RWPE1 (cell line): ENCODE measurements at regions not wholly inside any gene's neighbourhood (a gene's known extent, or its start where the extent isn't known, plus 50 kb on each side); places are given as distances from the start of the nearest gene placed in this dataset.

Experiments
- CTCF ChIA-PET: fragments of 350-600 bp; sonication (Branson Sonifier 250); formaldehyde crosslinking; extraction: SDS; loops from one replicate; lab custom pipeline; 2021; lab: Yijun Ruan, JAX
- POLR2A ChIA-PET: fragments of 400-600 bp; formaldehyde crosslinking; extraction: SDS; loops from one replicate; lab custom pipeline; 2020; ENCODE audit warnings: antibody characterized with exemption; ENCODE audit not compliant: low non-redundant PET; lab: Yijun Ruan, JAX
- DNase-seq: peaks from one replicate; pipeline ENCODE4 v3.0.0; 2012; ENCODE audit warnings: low spot score
- H3K27ac ChIP-seq: fragments of 450-650 bp; 2 replicates; pipeline ENCODE4 v1.5.1; 2017
- CTCF ChIP-seq: fragments of 450-650 bp; conservative IDR thresholded peaks from 2 replicates; pipeline ENCODE4 v1.5.1; 2017; ENCODE audit warnings: low read depth, mild to moderate bottlenecking

- no peak overlapping the region for H3K27ac ChIP-seq
- no peak for DNase-seq
- ChIA-PET CTCF (no interaction called here), POLR2A (no interaction called here)
- no peak for TF ChIP-seq CTCF
Observed at GRCh38 chr3:153680526-153680925, 440.7 kb upstream of the ARHGEF26 start.

- CTCF ChIA-PET: no interaction called here
- no peak overlapping the region for H3K27ac ChIP-seq
- POLR2A ChIA-PET: no interaction called here
- DNase-seq: no peak
- no peak for TF ChIP-seq CTCF
Observed at GRCh38 chr3:153681057-153681456, 440.1 kb upstream of the ARHGEF26 start.

DNA sequence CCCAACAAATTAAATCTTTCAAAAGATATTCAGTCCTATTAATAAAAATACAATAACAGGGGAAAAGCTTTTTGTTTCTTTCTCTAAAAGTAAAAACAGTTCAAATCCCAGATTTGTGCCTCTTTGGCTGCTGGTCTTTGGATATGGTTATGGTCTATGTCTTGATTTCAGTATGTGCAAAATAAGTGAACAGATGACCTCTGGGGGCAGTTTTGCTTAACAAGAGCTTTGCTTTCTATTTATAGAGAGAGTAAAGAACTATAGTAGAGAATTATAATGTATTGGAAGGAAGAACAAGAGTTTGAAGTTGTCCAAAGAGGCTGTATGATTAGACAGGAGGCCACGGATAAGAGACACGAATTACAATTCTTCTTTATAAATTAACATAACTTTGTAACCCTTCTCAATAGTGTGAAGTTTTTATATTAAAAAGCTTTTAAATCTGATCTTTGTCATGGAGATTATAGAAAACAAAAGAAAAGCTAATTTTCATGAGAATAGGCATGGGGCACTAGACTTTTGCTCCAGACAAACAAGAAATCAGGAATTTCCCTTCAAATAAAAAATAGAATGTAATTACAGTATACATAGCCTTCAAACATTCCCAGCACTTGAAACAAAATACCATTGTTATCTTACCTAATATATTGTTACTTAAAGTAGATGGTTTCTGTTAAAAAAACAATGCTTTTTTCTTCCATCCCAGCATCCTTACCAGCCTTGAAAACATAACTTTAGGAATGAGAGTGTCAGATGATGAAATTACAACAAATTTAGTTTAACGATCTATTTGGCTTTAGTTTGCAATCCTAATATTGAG lies 432.7 kb upstream of the ARHGEF26 start:
- H3K27ac ChIP-seq: no peak overlapping the region
- POLR2A ChIA-PET: no interaction called here
- CTCF ChIA-PET: interaction anchor here (0.5 kb wide), 1 partner anchor 241 kb away, joined by 4 read pairs; no protein-coding TSS in a partner anchor
- no peak for DNase-seq
- TF ChIP-seq CTCF: no peak

DNA sequence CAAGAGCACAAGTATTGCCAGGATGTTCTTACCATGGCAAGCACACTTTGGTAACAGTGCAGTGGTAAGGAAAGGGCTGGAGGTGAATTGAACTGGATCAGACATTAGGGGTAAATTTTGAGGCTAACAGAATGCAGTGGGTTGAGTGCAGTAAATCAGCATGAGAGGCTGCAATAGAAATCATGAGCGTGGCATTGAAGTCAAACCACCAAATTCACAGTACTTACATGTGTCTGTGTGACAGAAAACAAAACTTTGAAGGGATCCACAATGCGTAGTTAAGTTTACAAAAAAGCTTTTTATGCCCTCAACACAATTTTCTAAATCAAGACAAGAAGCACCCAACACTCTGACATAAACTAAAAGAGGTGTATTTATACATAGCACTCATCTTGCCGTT lies 428.0 kb upstream of the ARHGEF26 start:
- ChIA-PET CTCF (no interaction called here), POLR2A (no interaction called here)

DNA sequence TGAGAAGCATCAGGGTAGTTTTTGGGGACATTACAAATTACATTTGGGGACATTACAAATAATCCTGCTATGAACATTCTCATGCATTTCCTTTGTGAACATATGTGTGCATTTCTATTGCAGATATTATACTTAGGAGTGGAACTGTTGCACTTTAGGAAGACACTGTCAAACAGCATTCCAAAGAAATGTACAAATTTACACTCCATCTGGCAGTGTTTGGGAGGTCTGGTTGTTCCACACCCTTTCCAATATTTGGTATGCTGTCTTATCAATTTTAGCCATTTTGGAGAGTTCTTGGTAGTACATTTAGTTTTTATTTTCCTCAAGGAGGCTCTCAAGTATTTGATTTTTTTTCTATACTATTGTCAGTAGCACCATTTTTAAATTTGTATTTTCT lies 419.1 kb upstream of the ARHGEF26 start:
- DNase-seq: no peak
- no peak for TF ChIP-seq CTCF
- H3K27ac ChIP-seq: no peak overlapping the region
- CTCF ChIA-PET: no interaction called here
- POLR2A ChIA-PET: no interaction called here

More for the DNA sequence above, 428.0 kb upstream of the ARHGEF26 start:
- TF ChIP-seq CTCF: no peak
- DNase-seq: no peak
- H3K27ac ChIP-seq: no peak overlapping the region

GRCh38 chr3:153704115-153704514 lies 417.1 kb upstream of the ARHGEF26 start:
- ChIA-PET CTCF (no interaction called here), POLR2A (no interaction called here)
- peak; percentile 1 for DNase-seq
- H3K27ac ChIP-seq: no peak overlapping the region
- TF ChIP-seq CTCF: no peak
